D721Med (cell line): ENCODE measurements at regions not wholly inside any gene's neighbourhood (a gene's known extent, or its start where the extent isn't known, plus 50 kb on each side); places are given as distances from the start of the nearest gene placed in this dataset.

Source experiments
- DNase-seq: peaks from one replicate; pipeline ENCODE4 v3.0.0; 2011; ENCODE audit warnings: low spot score; ENCODE audit not compliant: insufficient read length
- FAIRE-seq: peaks from 2 replicates; lab custom pipeline; 2011; peaks lifted over from hg19 to GRCh38; lab: Jason Lieb, UNC
- CTCF ChIP-seq: IDR thresholded peaks from 2 replicates; pipeline ENCODE4 v1.5.1; 2012; ENCODE audit warnings: mild to moderate bottlenecking, control low read depth; ENCODE audit not compliant: insufficient read depth; ENCODE audit errors: missing control alignments

GRCh38 chr14:35964697-35965286 lies 138.7 kb downstream of the BRMS1L start:
- DNase-seq, result no peak
- no peak for FAIRE-seq
- TF ChIP-seq CTCF, result no peak

GRCh38 chr14:35963209-35963608 lies 137.1 kb downstream of the BRMS1L start:
- DNase-seq, result no peak
- peak; percentile 16 for TF ChIP-seq CTCF
- no peak for FAIRE-seq

GRCh38 chr14:35961697-35962274 lies 135.6 kb downstream of the BRMS1L start:
- no peak for FAIRE-seq
- DNase-seq, result no peak
- no peak for TF ChIP-seq CTCF

GRCh38 chr14:35959835-35960234 lies 133.7 kb downstream of the BRMS1L start:
- no peak for TF ChIP-seq CTCF
- DNase-seq (no peak), FAIRE-seq (no peak)

GRCh38 chr14:35958499-35958898 lies 132.4 kb downstream of the BRMS1L start:
- DNase-seq, result no peak
- FAIRE-seq, result no peak
- TF ChIP-seq CTCF, result no peak

- FAIRE-seq (no peak), DNase-seq (no peak)
- no peak for TF ChIP-seq CTCF
Observed at GRCh38 chr14:35956376-35957085, 130.4 kb downstream of the BRMS1L start.

- no peak for DNase-seq
- FAIRE-seq, result no peak
- TF ChIP-seq CTCF, result no peak
Observed at GRCh38 chr14:35952584-35952983, 126.4 kb downstream of the BRMS1L start.
